Heart left ventricle (tissue), 13 donors: ENCODE measurements at regions not wholly inside any gene's neighbourhood (a gene's known extent, or its start where the extent isn't known, plus 50 kb on each side); places are given as distances from the start of the nearest gene placed in this dataset.

Source experiments
- POLR2A ChIP-seq, 2 donors: fragments of 450-650 bp; IDR thresholded peaks; one replicate each; pipeline ENCODE4 v1.6.1; 2017; ENCODE audit warnings: antibody characterized with exemption in 2 of 2, mild to moderate bottlenecking in 2 of 2, moderate library complexity in 2 of 2
- TF ChIP-seq, protein P1 (sequence below), 12 donors: fragments of 200-600 bp; sonication (generic) in 4 of 12; IDR thresholded peaks; one replicate each; pipeline versions ENCODE4 v1.5.0 to v1.8.0; 2018 to 2022; ENCODE audit warnings: antibody characterized with exemption in 12 of 12, mild to moderate bottlenecking in 5 of 12
- donor health status: ischemic (EF 13 %, LVEDD 7.1; RV severe dilation, severe dysfunction).
- donor health status: DM: no; HTN: yes; CAD: no.
- donor health status: DM: no; HTN: no; CAD: no.
- donor health status: ischemic (EF 25% LVEDD 6.9; RV normal size, moderate dysfunction).
- donor health status: ischemic (EF 25% LVEDD 5.7; RV mildly dilated, moderate dysfunction).
- donor health status: ischemic (EF 35%, LVEDD 5.7; RV mildly dilated, moderate dysfunction).
- donor health status: nonischemic (EF 11% LVEDD 7.7; RV severe dilation, severe dysfunction).
- donor health status: DM: yes; HTN: yes; CAD: no.
- donor health status: PGD.
- donor health status: ischemic (EF 29% LVEDD 5.4; RV normal size, mild dysfunction).
- donor health status: nonischemic (EF 23%, LVEDD 6.1; RV moderate dilation, normal function).

GRCh38 chr12:65759735-65760134, 64.5 kb upstream of the HMGA2 start:
- TF ChIP-seq, protein P1, sequence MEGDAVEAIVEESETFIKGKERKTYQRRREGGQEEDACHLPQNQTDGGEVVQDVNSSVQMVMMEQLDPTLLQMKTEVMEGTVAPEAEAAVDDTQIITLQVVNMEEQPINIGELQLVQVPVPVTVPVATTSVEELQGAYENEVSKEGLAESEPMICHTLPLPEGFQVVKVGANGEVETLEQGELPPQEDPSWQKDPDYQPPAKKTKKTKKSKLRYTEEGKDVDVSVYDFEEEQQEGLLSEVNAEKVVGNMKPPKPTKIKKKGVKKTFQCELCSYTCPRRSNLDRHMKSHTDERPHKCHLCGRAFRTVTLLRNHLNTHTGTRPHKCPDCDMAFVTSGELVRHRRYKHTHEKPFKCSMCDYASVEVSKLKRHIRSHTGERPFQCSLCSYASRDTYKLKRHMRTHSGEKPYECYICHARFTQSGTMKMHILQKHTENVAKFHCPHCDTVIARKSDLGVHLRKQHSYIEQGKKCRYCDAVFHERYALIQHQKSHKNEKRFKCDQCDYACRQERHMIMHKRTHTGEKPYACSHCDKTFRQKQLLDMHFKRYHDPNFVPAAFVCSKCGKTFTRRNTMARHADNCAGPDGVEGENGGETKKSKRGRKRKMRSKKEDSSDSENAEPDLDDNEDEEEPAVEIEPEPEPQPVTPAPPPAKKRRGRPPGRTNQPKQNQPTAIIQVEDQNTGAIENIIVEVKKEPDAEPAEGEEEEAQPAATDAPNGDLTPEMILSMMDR (IDR thresholded peaks at IDR 0.05) = no peak
- no peak for TF ChIP-seq POLR2A (IDR thresholded peaks at IDR 0.05)
